Neural cell (in vitro differentiated cells): ENCODE measurements at regions not wholly inside any gene's neighbourhood (a gene's known extent, or its start where the extent isn't known, plus 50 kb on each side); places are given as distances from the start of the nearest gene placed in this dataset.
"Not testable (repeated sequence)": the region's sequence is repeated elsewhere in the genome, so short reads cannot be mapped to it uniquely, and the experiment has no call there.

Experiments used
- H2AFZ ChIP-seq: fragments of 200-600, 300-800 bp; sonication (generic), shearing (Covaris generic); 2 replicates; pipeline ENCODE4 v1.6.0; 2014; ENCODE audit warnings: low read depth, mild to moderate bottlenecking, antibody characterized with exemption, low read length, moderate library complexity
- H3F3A ChIP-seq: fragments of 200-600 bp; shearing (Covaris generic); 2 replicates; pipeline ENCODE4 v1.6.1; 2016; ENCODE audit warnings: mild to moderate bottlenecking, moderate library complexity, mixed read lengths, antibody characterized with exemption, low read length; ENCODE audit not compliant: insufficient read depth, poor library complexity, severe bottlenecking
- H3K27ac ChIP-seq: fragments of 200-600, 300-800 bp; sonication (generic), shearing (Covaris generic); 2 replicates; pipeline ENCODE4 v1.5.1; 2014; ENCODE audit warnings: mild to moderate bottlenecking, low read length, moderate library complexity
- H3K27me3 ChIP-seq: fragments of 300-800, 200-600 bp; sonication (generic), shearing (Covaris generic); 2 replicates; pipeline ENCODE4 v1.6.0; 2014; ENCODE audit warnings: mild to moderate bottlenecking, low read depth, low read length, moderate library complexity; ENCODE audit not compliant: insufficient read depth
- H3K36me3 ChIP-seq: fragments of 300-800, 200-600 bp; sonication (generic), shearing (Covaris generic); 2 replicates; pipeline ENCODE4 v1.5.1; 2014; ENCODE audit warnings: mild to moderate bottlenecking, antibody characterized with exemption, low read length, moderate library complexity; ENCODE audit not compliant: insufficient read depth
- H3K4me2 ChIP-seq: fragments of 300-800, 200-600 bp; sonication (generic), shearing (Covaris generic); 2 replicates; pipeline ENCODE4 v1.6.0; 2014; ENCODE audit warnings: mild to moderate bottlenecking, low read length
- H3K4me3 ChIP-seq: fragments of 300-800, 200-600 bp; sonication (generic), shearing (Covaris generic); 2 replicates; pipeline ENCODE4 v1.5.1; 2014; ENCODE audit warnings: mild to moderate bottlenecking, low read length, moderate library complexity
- H3K79me2 ChIP-seq: fragments of 200-600 bp; shearing (Covaris generic); replicated peaks from 2 replicates; pipeline ENCODE4 v1.6.0; 2014; ENCODE audit warnings: mild to moderate bottlenecking, low read length, moderate library complexity; ENCODE audit not compliant: insufficient read depth
- H3K9ac ChIP-seq: fragments of 300-800, 200-600 bp; sonication (generic), shearing (Covaris generic); 2 replicates; pipeline ENCODE4 v1.6.1; 2016; ENCODE audit warnings: mild to moderate bottlenecking, low read length, mixed read lengths
- H3K9me2 ChIP-seq: fragments of 200-600 bp; shearing (Covaris generic); 2 replicates; pipeline ENCODE4 v1.6.1; 2016; ENCODE audit warnings: mild to moderate bottlenecking, low read length, mixed read lengths; ENCODE audit not compliant: insufficient read depth
- H3K9me3 ChIP-seq: fragments of 200-600, 300-800 bp; sonication (generic), shearing (Covaris generic); 2 replicates; pipeline ENCODE4 v1.6.1; 2016; ENCODE audit warnings: mild to moderate bottlenecking, mixed run types, low read length, moderate library complexity, mixed read lengths
- H4K20me1 ChIP-seq: fragments of 200-600 bp; shearing (Covaris generic); 2 replicates; pipeline ENCODE4 v1.6.1; 2016; ENCODE audit warnings: mild to moderate bottlenecking, mixed run types; ENCODE audit not compliant: insufficient read depth
- EP300 ChIP-seq: fragments of 450-650 bp; conservative IDR thresholded peaks from 2 replicates; pipeline ENCODE4 v1.6.1; 2014; ENCODE audit warnings: antibody characterized with exemption, mild to moderate bottlenecking, moderate library complexity; ENCODE audit not compliant: poor library complexity, severe bottlenecking
- EZH2 ChIP-seq: fragments of 200-600, 300-800 bp; shearing (Covaris generic), sonication (generic); IDR thresholded peaks from 2 replicates; pipeline ENCODE4 v1.6.1; 2014; ENCODE audit warnings: antibody characterized with exemption, low read length, borderline replicate concordance, mild to moderate bottlenecking; ENCODE audit not compliant: insufficient read depth, poor library complexity, severe bottlenecking
- MXI1 ChIP-seq: fragments of 450-650 bp; conservative IDR thresholded peaks from 2 replicates; pipeline ENCODE4 v1.6.1; 2014; ENCODE audit warnings: antibody characterized with exemption, mild to moderate bottlenecking; ENCODE audit not compliant: poor library complexity, severe bottlenecking
- POLR2AphosphoS5 ChIP-seq: IDR thresholded peaks from 2 replicates; pipeline ENCODE4 v1.6.1; 2012
- RAD21 ChIP-seq: fragments of 450-650 bp; conservative IDR thresholded peaks from 2 replicates; pipeline ENCODE4 v1.6.1; 2014; ENCODE audit warnings: antibody characterized with exemption, mild to moderate bottlenecking, moderate library complexity
- REST ChIP-seq: IDR thresholded peaks from 2 replicates; pipeline ENCODE4 v1.6.1; 2012; ENCODE audit warnings: borderline replicate concordance
- SMC3 ChIP-seq: fragments of 450-650 bp; conservative IDR thresholded peaks from 2 replicates; pipeline ENCODE4 v1.6.1; 2014; ENCODE audit warnings: antibody characterized with exemption, mild to moderate bottlenecking, moderate library complexity; ENCODE audit not compliant: poor library complexity
- TAF1 ChIP-seq: IDR thresholded peaks from 2 replicates; pipeline ENCODE4 v1.6.1; 2012; ENCODE audit warnings: low read depth
- TF ChIP-seq, protein P1 (sequence below): fragments of 450-650 bp; IDR thresholded peaks from 2 replicates; pipeline ENCODE4 v1.5.1; 2014; ENCODE audit warnings: antibody characterized with exemption, mild to moderate bottlenecking, moderate library complexity; ENCODE audit not compliant: poor library complexity, severe bottlenecking

- Histone ChIP-seq H3K27ac (no peak overlapping the region), H3K4me2 (no peak overlapping the region), H3K79me2 (no peaks in the 10 kb centered on the region), H3K9me3 (no peaks in the 10 kb centered on the region), H3K4me3 (no peak overlapping the region), H3K9ac (no peak overlapping the region), H3K27me3 (no peaks in the 10 kb centered on the region), H4K20me1 (no peaks in the 10 kb centered on the region), H3K9me2 (no peaks in the 10 kb centered on the region), H2AFZ (no peak overlapping the region), H3K36me3 (no peaks in the 10 kb centered on the region), H3F3A (no peaks in the 10 kb centered on the region)
- no peak for TF ChIP-seq TAF1
- no peak for TF ChIP-seq POLR2AphosphoS5
- no peak for TF ChIP-seq EP300
- TF ChIP-seq, protein P1, sequence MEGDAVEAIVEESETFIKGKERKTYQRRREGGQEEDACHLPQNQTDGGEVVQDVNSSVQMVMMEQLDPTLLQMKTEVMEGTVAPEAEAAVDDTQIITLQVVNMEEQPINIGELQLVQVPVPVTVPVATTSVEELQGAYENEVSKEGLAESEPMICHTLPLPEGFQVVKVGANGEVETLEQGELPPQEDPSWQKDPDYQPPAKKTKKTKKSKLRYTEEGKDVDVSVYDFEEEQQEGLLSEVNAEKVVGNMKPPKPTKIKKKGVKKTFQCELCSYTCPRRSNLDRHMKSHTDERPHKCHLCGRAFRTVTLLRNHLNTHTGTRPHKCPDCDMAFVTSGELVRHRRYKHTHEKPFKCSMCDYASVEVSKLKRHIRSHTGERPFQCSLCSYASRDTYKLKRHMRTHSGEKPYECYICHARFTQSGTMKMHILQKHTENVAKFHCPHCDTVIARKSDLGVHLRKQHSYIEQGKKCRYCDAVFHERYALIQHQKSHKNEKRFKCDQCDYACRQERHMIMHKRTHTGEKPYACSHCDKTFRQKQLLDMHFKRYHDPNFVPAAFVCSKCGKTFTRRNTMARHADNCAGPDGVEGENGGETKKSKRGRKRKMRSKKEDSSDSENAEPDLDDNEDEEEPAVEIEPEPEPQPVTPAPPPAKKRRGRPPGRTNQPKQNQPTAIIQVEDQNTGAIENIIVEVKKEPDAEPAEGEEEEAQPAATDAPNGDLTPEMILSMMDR = no peak
- TF ChIP-seq EZH2 = no peak
- no peak for TF ChIP-seq MXI1
- TF ChIP-seq RAD21 = no peak
- no peak for TF ChIP-seq SMC3
- TF ChIP-seq REST = no peak
Observed at GRCh38 chr3:107468782-107469181, 54.0 kb upstream of the BBX start.

DNA sequence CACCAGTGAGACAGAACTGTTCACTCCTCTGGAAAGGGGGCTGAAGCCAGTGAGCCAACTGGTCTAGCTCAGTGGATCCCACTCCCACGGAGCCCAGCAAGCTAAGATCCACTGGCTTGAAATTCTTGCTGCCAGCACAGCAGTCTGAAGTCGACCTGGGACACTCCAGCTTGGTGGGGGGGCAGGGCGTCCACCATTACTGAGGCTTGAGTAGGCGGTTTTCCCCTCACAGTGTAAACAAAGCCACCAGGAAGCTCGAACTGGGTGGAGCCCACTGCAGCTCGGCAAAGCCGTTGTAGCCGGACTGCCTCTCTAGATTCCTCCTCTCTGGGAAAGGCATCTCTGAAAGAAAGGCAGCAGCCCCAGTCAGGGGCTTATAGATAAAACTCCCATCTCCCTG lies 52.3 kb upstream of the BBX start:
- not testable (repeated sequence) for H3K4me2 ChIP-seq, H3K27ac ChIP-seq, H3K79me2 ChIP-seq, H3K4me3 ChIP-seq, H4K20me1 ChIP-seq, H3K27me3 ChIP-seq, H3F3A ChIP-seq, H3K9me3 ChIP-seq, H3K9ac ChIP-seq, H2AFZ ChIP-seq, H3K36me3 ChIP-seq, H3K9me2 ChIP-seq
